ENCODE measurements at regions not wholly inside any gene's neighbourhood (a gene's known extent, or its start where the extent isn't known, plus 50 kb on each side); places are given as distances from the start of the nearest gene placed in this dataset.

- H3K9me3 ChIP-seq, result no peaks in the 10 kb centered on the region
- TF ChIP-seq EP300 (IDR thresholded peaks at IDR 0.05) (no peak), POLR2A (IDR thresholded peaks at IDR 0.05) (no peak), CTCF (IDR thresholded peaks at IDR 0.05) (no peak)
- no peak for DNase-seq (ENCODE audit: low spot score in 2 of 2)
These were observed 130.4 kb upstream of the IQSEC1 start for GRCh38 chr3:13203398-13204176.

GRCh38 chr3:13202744-13203397 is 129.6 kb upstream of the IQSEC1 start:
- no peaks in the 10 kb centered on the region for H3K36me3 ChIP-seq
- no peak for DNase-seq (ENCODE audit: low spot score in 2 of 2)
- H3K4me1 ChIP-seq, result peaks cover 0 to 4% (median 0%) of the 10 kb centered on the region in 4 donors
- no peak for TF ChIP-seq EP300 (IDR thresholded peaks at IDR 0.05)
- no peak for TF ChIP-seq POLR2A (IDR thresholded peaks at IDR 0.05)
- TF ChIP-seq CTCF (IDR thresholded peaks at IDR 0.05), result no peak
- H3K9me3 ChIP-seq, result no peaks in the 10 kb centered on the region
- WGBS, 2 donors, result 82 to 89% methylated on average over 15 to 16 of the region's 16 CpGs
- peaks cover 0 to 19% of the 10 kb centered on the region in 2 donors for H3K27me3 ChIP-seq
- H3K27ac ChIP-seq, result no peak overlapping the region
- H3K4me3 ChIP-seq, result no peak overlapping the region

More at GRCh38 chr3:13203398-13204176, 130.4 kb upstream of the IQSEC1 start:
- Histone ChIP-seq H3K4me3 (no peak overlapping the region), H3K36me3 (no peaks in the 10 kb centered on the region), H3K27me3 (peaks cover 0 to 19% of the 10 kb centered on the region in 2 donors), H3K27ac (no peak overlapping the region), H3K4me1 (peaks cover 0 to 4% (median 0%) of the 10 kb centered on the region in 4 donors)
- 68 to 72% methylated on average over 17 to 18 of the region's 22 CpGs for WGBS, 2 donors

- Histone ChIP-seq H3K27me3 (peaks cover 0 to 19% of the 10 kb centered on the region in 2 donors), H3K4me1 (peaks cover 0 to 4% (median 0%) of the 10 kb centered on the region in 4 donors), H3K36me3 (no peaks in the 10 kb centered on the region), H3K9me3 (no peaks in the 10 kb centered on the region), H3K27ac (no peak overlapping the region), H3K4me3 (no peak overlapping the region)
- 56 to 61% methylated on average over 3 of the region's 3 CpGs for WGBS, 2 donors
- no peak for DNase-seq (ENCODE audit: low spot score in 2 of 2)
- no peak for TF ChIP-seq POLR2A (IDR thresholded peaks at IDR 0.05)
- TF ChIP-seq EP300 (IDR thresholded peaks at IDR 0.05), result no peak
- TF ChIP-seq CTCF (IDR thresholded peaks at IDR 0.05), result no peak
These were observed 128.6 kb upstream of the IQSEC1 start for GRCh38 chr3:13201851-13202250.

GRCh38 chr3:13200946-13201345 is 127.7 kb upstream of the IQSEC1 start:
- Histone ChIP-seq H3K27me3 (peaks cover 0 to 14% of the 10 kb centered on the region in 2 donors), H3K4me1 (peaks cover 0 to 4% (median 0%) of the 10 kb centered on the region in 4 donors), H3K9me3 (no peaks in the 10 kb centered on the region), H3K27ac (no peak overlapping the region), H3K4me3 (no peak overlapping the region), H3K36me3 (no peaks in the 10 kb centered on the region)
- no peak for DNase-seq (ENCODE audit: low spot score in 2 of 2)
- 30 to 33% methylated on average over 5 to 7 of the region's 7 CpGs for WGBS, 2 donors
- TF ChIP-seq CTCF (IDR thresholded peaks at IDR 0.05) (no peak), EP300 (IDR thresholded peaks at IDR 0.05) (no peak), POLR2A (IDR thresholded peaks at IDR 0.05) (no peak)

GRCh38 chr3:13200465-13200864 is 127.2 kb upstream of the IQSEC1 start:
- H3K27ac ChIP-seq, result no peak overlapping the region
- H3K4me1 ChIP-seq, result peaks cover 0 to 4% (median 0%) of the 10 kb centered on the region in 4 donors
- no peaks in the 10 kb centered on the region for H3K9me3 ChIP-seq
- DNase-seq (ENCODE audit: low spot score in 2 of 2), result no peak
- WGBS, 2 donors, result 64 to 76% methylated on average over 8 of the region's 8 CpGs
- H3K27me3 ChIP-seq, result peaks cover 0 to 14% of the 10 kb centered on the region in 2 donors
- H3K36me3 ChIP-seq, result no peaks in the 10 kb centered on the region
- no peak overlapping the region for H3K4me3 ChIP-seq
- TF ChIP-seq EP300 (IDR thresholded peaks at IDR 0.05) (no peak), POLR2A (IDR thresholded peaks at IDR 0.05) (no peak), CTCF (IDR thresholded peaks at IDR 0.05) (no peak)
